WTC11 (cell line): ENCODE measurements at regions not wholly inside any gene's neighbourhood (a gene's known extent, or its start where the extent isn't known, plus 50 kb on each side); places are given as distances from the start of the nearest gene placed in this dataset.

ENCODE experiments used
- FOXJ3 ChIP-seq: sonication (generic); formaldehyde crosslinking; IDR thresholded peaks from 2 replicates; pipeline ENCODE4 v1.9.0; 2021; ENCODE audit warnings: missing genetic modification reagents, mild to moderate bottlenecking, borderline replicate concordance
- FOXK1 ChIP-seq: sonication (generic); formaldehyde crosslinking; IDR thresholded peaks from 2 replicates; pipeline ENCODE4 v1.8.0; 2022; ENCODE audit warnings: mild to moderate bottlenecking, moderate library complexity, missing genetic modification reagents
- TF ChIP-seq, protein P1 (sequence below): fragments of 200-600 bp; IDR thresholded peaks from 2 replicates; pipeline ENCODE4 v1.8.0; 2022; ENCODE audit warnings: antibody characterized with exemption
- TF ChIP-seq, protein P2 (sequence below): sonication (generic); formaldehyde crosslinking; IDR thresholded peaks from 2 replicates; pipeline ENCODE4 v1.8.0; 2022; ENCODE audit warnings: mild to moderate bottlenecking, missing genetic modification reagents
- TF ChIP-seq, protein P3 (sequence below): sonication (generic); formaldehyde crosslinking; IDR thresholded peaks from 2 replicates; pipeline ENCODE4 v1.8.1; 2022; ENCODE audit warnings: low read depth, missing genetic modification reagents, borderline replicate concordance
- TF ChIP-seq, protein P4 (sequence below): sonication (generic); formaldehyde crosslinking; IDR thresholded peaks from 2 replicates; pipeline ENCODE4 v1.8.0; 2022; ENCODE audit warnings: mild to moderate bottlenecking, missing genetic modification reagents

DNA sequence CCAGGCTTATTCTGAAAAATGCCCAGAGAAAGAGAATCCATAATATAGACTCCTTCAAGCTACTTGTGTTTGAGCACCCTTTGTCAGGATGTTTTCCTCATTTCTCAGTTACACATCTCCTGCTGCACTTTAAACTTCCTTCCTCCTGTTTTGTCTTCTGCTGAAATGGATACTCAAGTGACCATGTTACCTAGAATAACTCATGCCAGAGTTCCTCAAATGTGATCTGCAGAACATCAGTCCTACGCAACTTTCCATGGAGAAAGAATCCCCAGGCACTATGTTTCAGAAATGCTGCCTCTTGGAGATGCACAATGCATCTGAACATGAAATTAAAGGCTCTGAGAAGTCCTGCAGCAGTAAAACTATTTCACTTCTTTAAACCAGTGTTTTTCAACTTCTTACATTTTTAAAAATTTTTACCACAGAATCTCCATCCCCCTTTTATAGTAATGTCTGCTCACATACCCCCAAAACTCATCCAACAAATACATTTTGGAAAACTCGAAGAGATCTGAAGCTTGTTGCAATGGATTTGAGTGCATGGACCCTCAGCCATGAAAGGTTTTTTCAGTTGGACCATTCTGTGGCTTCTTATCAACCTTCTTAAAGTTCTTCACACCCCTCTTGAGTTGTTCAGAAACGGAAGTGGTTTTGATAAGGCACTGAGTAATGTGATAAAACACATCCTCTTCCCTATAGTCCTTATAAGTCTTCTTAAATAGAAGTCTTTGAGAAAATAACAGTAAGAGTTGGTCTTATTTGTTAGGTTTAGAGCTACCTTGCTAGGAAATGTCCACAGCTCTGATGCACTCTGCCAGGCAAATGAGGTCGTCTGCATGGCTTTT, 84.5 kb upstream of the KCNA1 start:
- TF ChIP-seq, protein P1, sequence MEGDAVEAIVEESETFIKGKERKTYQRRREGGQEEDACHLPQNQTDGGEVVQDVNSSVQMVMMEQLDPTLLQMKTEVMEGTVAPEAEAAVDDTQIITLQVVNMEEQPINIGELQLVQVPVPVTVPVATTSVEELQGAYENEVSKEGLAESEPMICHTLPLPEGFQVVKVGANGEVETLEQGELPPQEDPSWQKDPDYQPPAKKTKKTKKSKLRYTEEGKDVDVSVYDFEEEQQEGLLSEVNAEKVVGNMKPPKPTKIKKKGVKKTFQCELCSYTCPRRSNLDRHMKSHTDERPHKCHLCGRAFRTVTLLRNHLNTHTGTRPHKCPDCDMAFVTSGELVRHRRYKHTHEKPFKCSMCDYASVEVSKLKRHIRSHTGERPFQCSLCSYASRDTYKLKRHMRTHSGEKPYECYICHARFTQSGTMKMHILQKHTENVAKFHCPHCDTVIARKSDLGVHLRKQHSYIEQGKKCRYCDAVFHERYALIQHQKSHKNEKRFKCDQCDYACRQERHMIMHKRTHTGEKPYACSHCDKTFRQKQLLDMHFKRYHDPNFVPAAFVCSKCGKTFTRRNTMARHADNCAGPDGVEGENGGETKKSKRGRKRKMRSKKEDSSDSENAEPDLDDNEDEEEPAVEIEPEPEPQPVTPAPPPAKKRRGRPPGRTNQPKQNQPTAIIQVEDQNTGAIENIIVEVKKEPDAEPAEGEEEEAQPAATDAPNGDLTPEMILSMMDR = no peak
- TF ChIP-seq FOXK1 (no peak), FOXJ3 (CRISPR knock-in tag) (no peak)
- TF ChIP-seq, protein P2, sequence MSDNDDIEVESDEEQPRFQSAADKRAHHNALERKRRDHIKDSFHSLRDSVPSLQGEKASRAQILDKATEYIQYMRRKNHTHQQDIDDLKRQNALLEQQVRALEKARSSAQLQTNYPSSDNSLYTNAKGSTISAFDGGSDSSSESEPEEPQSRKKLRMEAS (CRISPR knock-in tag) = no peak
- TF ChIP-seq, protein P3, sequence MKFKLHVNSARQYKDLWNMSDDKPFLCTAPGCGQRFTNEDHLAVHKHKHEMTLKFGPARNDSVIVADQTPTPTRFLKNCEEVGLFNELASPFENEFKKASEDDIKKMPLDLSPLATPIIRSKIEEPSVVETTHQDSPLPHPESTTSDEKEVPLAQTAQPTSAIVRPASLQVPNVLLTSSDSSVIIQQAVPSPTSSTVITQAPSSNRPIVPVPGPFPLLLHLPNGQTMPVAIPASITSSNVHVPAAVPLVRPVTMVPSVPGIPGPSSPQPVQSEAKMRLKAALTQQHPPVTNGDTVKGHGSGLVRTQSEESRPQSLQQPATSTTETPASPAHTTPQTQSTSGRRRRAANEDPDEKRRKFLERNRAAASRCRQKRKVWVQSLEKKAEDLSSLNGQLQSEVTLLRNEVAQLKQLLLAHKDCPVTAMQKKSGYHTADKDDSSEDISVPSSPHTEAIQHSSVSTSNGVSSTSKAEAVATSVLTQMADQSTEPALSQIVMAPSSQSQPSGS (CRISPR knock-in tag) = no peak
- TF ChIP-seq, protein P4, sequence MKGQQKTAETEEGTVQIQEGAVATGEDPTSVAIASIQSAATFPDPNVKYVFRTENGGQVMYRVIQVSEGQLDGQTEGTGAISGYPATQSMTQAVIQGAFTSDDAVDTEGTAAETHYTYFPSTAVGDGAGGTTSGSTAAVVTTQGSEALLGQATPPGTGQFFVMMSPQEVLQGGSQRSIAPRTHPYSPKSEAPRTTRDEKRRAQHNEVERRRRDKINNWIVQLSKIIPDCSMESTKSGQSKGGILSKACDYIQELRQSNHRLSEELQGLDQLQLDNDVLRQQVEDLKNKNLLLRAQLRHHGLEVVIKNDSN (CRISPR knock-in tag) = no peak
